HG02571 (cell line): ENCODE measurements at regions not wholly inside any gene's neighbourhood (a gene's known extent, or its start where the extent isn't known, plus 50 kb on each side); places are given as distances from the start of the nearest gene placed in this dataset.

ENCODE experiments used
- ATAC-seq: cut with Tn5 transposase; IDR thresholded peaks from one replicate; pipeline ENCODE4 v1.9.1; 2021; ENCODE audit warnings: mild to moderate bottlenecking, moderate library complexity; ENCODE audit not compliant: unreplicated experiment

DNA sequence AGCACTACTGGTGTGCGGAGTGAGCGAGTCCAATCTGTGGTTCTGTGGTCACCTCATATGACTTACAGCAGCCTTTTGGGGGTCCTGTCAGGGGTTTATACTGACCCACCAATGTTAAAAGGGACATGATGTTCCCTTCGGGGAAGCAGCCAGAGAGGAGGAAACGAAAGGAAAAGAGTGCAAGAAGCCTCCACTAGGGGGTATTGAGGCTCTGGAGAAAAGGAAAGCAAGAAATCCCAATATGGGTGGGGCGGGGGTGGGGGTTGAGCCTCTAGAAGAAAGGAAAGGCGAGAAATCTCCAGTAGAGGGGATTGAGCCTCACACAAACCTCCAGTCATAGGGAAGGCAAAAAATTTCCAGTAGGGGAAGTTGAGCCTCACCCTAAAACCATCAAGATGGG lies 249.3 kb upstream of the ECI2 start:
- ATAC-seq = no peak

DNA sequence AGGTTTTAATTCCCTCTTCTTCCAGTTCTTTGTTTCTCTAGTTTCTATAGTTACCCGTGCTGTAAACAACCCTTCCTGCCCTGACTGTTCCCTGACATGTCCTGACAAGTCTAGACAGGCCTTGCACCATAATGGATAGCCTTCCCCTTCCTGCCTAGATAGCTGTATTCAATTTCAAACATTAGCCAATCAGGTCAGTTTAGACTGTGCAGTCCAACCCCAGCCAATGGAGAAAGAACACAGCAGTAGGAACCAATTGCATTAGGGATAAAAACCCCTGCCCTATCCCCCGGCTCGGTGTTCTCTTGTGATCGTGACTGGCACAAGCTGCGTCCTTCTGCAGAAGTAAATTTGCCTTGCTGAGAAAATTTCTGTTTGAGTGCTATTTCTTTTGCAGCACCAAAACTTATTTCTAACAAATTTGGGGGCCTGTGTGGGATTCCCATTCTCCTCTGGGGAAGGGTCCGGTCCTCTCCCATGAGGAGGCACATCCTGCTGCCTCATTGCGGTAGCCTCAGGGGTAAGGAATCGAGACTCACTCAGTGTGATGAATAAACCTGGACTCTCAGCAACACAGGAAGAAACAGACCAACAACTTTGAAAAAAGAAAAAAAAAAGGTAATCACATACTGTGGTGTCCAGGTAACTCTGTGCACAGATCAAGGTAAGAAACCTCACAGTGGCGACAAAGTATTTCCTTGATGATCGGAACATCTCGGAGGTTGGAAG lies 248.7 kb upstream of the ECI2 start:
- no peak for ATAC-seq

DNA sequence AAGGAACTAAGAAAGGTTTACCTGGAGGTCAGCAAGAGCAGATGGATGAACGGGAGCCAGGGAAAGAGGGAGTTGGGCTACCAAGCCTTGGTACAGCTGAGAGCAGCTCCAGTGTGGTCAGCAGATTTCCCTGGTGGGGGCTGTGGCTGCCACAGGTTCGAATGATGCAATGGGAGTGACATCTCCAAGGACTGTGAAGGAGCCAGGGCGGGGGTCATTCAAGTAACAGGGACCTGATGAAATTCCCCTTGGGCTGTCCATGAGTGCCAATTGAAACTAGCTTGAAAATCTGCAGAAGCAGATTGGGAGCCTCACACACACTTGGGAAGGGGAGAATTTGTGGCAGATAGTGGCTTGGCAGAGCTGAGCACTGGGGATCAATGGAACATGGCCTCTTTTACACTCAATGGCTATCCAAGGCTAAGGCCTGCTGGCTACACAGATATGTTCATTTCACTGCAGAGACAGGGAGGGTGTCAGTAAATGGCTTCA lies 247.0 kb upstream of the ECI2 start:
- no peak for ATAC-seq

DNA sequence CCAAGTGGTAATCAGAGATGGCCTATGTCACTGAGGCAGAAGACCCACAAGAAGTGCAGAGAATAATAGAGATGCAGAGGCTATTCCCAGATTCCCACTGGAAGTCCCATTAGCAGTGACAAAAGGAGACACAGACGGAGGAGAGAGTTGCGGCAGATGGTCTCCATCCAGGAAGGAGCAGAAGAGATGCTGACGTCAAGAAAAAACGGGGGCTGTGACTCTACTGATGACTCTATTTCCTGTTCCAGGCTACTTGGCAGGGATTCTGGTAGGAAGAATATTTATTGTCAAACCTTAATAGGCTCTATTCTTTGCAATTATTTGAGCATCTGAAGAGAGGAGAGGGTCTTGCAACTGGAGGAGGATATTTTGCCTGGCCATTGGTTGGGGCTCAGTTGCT lies 246.0 kb upstream of the ECI2 start:
- ATAC-seq = no peak

DNA sequence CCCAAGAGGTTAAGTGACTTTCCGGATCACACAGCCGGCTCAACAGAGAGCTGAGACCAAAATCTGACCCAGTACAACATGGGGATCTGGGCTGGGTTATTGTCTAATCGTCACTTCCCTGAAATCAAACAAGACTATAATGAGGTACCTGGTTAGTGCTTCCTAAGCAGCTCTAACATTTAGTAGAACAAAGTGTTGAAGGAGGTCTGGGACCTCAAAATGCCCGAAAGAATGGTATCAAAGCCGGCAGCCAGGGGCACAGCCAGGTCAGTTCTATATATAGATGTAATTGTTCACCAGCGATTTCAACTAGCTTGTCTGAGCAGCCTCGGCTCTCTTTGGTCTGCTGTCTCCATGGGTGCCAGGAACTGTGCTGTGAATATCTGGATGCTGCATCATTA lies 245.5 kb upstream of the ECI2 start:
- ATAC-seq = no peak

DNA sequence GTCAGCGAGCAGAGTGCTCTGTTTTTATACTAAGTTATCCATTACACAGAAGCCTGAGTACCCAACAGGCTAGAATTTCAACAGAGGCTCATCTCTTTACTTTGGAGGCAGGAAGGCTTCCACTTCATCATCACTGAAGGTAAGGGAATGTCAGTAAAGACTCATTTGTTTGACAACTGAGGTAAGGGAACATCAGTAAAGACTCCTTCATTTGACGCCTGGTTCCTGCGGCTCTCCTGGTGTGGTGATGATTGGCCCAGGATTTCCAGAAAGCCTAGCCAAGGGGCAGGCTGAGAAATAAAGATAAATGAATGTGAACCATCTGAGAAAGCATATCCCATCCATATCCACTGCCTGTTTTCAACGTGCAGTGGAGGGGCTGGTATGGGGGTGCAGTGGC lies 244.6 kb upstream of the ECI2 start:
- no peak for ATAC-seq

DNA sequence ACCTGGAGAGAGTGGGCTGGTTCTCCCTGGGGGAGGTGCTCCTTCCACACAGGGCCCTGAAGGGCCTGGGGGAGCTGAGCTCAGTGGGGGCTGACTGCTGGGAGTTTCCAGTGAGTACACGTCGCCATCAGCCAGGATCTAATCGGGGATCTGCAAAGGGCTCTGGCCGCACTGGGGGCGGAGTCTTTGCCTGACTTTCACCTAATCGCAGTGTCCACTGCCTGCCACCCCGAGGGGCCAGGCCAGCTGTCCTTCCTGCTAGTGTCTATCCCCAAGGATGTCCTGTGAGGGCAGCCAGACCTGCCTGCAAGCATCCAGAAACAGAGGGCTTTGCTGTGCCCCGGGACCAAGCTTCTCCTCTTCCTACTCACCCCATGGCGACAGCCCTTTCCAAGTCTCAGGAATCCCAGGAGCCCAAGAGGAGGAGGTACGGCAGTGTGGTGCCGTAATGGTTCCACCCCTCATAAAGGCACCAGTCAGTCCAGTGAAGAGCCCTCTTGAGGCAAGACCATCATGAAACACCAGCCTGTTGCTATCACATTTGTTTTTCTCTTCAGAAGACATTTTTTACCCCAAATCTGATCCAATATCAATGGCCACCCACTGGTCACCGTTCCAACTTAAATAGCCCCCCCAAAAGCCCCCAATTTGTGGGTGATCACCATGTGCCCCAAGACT lies 243.1 kb upstream of the ECI2 start:
- ATAC-seq = no peak

DNA sequence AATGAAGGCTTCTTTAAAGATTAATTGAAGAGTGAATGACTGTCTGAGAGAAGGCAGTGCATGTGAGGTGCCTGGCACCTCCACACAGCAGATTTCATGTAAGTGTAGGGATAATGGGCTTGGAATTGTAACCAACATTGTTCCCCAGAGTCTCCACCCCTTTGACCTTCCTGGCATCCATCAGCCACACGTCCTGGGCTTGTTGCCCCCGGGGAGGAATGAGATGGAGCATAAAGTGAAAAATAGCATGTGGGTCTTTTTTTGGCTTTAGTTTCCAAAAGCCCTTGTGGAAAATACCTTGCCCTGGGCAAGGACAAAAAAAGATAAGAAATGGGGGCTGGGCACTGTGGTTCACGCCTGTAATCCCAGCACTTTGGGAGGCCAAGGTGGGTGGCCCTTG lies 242.2 kb upstream of the ECI2 start:
- ATAC-seq = no peak

DNA sequence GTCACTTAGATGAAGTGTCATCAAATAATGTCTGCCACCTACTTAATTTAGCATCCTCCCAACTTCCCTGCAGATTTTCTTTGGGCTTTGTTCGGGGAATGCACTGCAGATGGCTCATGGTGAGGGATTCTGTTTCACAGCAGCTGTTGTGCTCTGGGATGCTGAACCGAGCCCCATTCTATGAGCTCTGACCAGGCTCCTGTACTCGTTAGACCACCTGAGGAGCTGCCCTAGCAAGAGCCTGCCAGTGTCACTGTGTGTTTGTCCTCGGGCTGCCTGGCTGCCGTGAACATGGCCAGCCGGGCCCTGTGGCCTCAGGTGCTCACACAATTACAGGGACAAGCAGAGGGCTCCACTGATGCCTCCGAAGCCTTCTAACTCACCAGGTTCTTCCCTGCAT lies 238.8 kb upstream of the ECI2 start:
- no peak for ATAC-seq

DNA sequence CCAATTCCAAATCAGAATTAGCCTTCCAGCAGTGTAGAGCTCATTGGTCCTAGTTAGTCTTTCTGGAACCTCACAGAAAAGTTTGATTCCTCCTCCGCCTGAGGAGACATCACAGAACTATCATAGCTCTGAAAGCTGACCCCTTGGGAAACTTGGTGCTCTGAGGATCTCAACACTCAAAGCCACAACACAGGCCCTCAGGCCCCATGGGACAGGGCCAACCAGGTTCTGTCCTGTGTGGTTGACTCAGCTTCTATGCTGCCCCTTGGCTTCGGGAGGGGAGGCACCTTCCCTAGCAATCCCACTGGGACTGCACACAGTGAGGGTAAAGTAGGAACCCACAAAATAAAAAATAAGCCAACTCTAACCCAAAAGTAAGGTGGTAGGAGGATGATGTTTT lies 237.5 kb upstream of the ECI2 start:
- ATAC-seq = no peak

DNA sequence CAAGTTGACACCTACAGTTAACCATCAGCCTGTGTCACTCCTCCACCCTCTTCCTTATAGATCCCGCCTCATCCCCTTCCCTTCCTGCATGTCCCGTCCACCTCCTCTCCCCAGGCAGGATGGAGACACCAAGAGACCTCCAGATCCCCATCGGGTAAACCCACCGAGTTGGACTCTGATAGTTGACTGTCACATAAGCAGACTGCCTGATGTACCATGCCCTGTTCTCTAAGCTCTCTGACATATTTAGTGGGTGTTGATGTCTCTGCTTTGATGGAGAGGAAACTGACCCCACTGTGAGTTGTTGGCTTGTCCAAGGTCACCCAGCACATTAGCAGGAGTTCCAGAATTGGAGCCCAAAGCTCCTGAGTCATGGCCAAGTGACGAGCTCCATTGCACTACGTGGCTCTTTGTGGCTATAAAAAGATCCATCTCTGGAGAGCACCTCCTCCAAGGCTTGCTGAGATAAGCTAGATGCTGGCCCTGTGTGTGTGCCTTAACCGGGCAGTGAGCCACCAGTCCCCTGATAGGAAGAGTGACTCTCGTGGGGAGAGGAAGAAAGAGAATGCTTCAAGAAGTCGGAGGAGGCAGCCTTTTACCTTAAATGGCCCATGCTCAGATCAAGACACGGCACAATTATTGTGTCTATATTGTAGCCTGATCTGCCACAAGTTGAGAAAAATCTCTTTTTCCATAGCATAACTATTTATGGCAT lies 236.0 kb upstream of the ECI2 start:
- no peak for ATAC-seq

DNA sequence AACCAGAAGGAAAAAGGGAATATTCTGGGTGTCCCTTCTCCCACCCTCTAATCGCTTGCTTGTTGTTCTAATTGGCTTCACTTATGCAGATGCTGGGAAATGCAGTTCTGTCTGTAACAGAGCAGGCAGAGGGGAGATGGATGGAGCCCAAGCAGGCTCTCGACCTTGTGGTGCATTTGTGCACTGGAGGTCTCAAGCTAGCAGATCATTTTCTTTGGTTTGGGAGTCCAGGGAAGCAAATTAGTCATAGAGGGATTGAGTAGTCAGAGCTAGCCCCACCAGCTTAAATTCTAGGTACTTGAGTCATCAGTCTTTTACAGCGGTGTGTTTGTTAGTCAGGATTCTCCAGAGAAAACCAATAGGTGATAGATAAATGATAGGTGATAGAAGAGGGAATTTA lies 234.7 kb upstream of the ECI2 start:
- ATAC-seq = no peak

DNA sequence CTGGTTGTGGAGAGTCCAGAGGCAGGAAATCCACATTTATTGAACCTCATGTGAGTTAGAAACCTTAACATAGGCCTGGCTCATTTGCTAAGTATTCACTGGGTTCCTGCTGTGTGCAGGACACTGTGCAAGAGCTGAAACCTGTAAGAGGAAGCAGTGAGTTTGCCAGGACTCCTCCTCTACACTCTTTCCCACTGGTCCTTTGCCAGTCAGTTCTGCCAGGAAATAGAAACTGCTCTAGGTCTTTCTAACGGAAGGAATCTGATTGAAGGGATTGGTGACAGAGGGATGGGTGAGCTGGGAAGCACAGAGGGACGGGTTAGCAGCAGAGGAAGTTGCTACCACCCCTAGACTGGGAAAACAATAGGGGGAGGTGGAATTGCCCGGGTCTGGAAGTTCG lies 234.2 kb upstream of the ECI2 start:
- no peak for ATAC-seq

DNA sequence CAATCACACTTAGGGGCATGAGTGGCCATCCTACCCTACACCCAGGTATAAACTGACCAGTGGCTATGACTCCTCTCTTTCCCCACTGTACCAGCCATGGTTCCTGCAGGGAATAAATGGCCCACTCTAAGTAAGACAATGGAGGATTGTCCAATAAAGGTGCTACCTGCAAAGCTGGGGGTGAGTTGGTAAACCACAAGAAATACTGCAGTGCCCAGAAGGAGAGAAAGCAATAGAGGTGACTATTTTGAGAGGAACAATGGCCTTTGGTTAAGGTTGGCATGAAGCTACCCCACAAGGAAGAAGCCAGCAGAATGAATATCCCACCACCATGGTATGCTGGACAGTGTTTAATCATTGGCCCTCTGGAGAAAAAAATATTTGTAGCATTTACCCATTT lies 233.3 kb upstream of the ECI2 start:
- no peak for ATAC-seq

DNA sequence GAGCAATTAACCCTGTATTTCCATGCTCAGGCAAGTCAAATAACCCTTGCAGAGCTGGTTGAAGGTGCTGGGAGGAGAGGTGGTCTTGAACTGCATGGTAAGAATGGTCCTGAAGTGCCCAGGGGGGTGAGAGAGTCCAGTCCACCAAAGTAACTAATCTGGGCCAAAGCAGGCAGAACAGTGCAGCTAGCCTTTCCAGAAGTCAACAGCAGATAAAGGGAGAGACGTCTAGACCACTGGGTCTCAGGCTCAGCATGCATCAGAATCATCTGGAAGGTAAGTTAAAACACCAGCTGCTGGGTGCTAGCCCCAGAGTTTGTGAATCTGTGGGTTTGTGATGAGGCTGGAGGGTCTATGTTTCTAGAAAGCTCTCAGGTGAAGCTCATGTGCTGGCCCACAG lies 232.3 kb upstream of the ECI2 start:
- no peak for ATAC-seq

DNA sequence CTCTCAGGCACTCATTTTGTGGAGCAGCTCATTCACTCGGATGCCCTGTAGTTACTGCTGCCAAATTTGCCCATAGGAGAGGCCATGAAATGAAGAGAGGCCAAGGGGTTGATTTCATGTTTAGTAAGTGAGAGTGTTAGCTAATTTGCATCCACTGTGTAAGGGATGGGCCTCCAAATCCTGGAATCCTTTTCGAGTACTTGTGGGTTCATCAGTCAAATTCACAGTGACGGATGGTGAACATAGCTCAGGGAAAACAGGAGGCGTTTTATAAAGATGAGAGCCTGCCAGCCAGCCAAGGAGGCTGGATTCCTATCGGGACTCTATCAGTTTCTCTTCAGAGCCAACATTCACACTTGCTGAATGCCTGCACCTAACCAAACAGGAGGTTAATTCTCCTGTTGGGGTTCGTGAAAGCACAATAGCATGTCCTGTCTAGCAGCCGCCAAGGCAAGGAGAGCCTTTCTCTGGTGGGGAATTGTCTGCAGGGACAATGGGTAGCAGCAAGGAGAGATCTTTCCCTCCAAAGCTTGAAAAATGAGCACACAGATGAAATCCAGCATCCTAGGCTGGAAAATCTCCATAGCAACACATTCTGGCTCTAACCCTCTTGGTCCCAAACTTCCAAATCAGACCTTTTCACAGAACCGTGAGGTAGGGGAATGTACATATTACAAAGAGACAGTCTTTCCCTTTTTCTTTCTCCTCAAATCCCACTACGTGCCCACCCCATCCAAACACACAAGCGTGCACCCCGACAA lies 231.4 kb upstream of the ECI2 start:
- no peak for ATAC-seq

DNA sequence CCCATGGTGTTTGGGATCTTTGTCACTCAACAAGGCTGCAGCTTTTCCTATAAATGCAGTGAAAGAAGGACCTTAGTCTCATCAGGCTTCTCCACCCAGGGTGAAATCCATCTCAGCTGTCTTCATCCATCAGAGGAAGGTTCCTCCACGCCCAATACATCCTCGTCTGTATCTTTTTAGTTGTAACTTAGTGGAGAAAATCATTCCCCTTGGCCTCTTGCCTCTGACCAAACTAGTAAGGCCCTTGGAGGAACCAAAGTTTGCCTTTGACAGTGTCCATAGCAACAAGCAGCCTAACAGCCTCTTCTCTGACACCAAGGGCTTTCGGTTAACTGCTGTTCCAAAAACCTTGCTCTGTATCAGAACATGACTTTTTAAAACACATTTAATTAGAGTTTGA lies 230.3 kb upstream of the ECI2 start:
- ATAC-seq = no peak

DNA sequence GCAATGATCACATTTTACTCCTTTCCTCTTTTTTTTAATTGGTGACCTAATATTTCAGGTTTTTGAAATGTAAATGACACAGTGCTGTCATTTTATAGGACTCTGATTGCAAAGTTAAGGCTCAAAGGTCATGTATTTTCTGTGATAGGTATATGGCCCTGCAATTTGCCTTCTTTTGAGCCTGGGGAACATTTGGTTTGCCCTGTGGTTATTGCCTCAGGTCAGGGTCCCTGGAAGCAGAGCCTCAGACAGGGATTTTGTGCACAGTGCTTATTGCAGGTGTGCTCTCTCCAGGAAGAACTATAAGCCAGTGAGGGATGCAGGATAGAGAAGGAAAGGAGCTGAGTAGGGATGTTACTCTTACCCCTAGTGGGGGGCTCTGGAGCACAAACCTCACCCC lies 229.3 kb upstream of the ECI2 start:
- no peak for ATAC-seq

DNA sequence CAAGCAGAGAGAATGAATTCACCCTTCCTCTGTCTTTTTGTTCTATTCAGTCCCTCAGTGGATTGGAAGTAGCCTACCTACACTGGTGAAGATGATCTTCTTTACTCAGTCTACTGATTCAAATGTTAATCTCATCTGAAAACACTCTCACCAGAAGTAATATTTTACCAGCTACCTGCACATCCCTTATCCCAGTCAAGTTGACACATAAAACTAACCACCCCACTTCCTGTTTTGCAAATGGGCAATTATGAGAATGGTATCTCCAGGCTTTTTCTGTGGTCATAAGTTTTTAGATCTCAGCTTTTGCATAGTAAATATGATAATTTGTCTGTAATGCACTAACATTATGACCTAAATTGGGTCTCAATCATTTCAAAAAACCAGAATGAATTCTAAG lies 228.8 kb upstream of the ECI2 start:
- no peak for ATAC-seq

DNA sequence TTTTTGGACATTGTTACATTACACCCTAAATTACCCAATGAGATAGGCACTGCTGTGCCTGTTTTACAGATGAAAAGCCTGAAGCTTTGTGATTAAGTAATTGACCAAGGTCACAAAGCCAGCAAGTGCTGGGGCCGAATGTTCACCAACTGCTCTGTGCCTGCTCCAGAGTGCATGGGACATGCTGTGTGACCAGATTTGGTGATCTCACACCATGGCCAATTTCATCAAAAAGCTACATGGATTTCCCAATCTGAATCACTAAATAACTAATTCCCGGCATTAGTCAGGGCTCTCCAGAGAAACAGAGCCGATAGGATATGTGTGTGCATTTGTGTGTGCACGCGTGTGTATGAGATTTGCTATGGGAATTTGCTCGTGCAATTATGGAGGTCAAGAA lies 228.3 kb upstream of the ECI2 start:
- ATAC-seq = no peak

DNA sequence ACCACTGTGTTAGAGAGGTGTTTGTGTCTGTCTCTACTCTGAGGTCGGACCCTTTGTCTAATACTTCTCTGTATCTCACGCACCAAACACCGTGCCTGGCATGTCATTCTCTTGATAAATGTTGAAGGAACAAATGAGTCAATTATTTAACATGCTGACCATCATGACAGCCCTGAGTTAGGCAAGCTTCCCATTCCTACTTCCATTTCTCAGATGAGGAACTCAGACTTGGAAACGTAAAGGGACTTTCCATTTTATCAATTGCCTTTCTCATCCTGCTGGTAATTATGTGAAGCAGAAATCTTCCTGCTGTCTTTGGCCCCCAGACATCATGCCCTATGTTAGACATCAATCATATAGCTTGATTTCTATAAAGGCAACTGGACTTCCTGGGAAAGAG lies 227.0 kb upstream of the ECI2 start:
- ATAC-seq = no peak
